Adrenal gland (tissue), 9 donors: ENCODE measurements at regions not wholly inside any gene's neighbourhood (a gene's known extent, or its start where the extent isn't known, plus 50 kb on each side); places are given as distances from the start of the nearest gene placed in this dataset.
"Not testable (repeated sequence)": the region's sequence is repeated elsewhere in the genome, so short reads cannot be mapped to it uniquely, and the experiment has no call there.

Source experiments
- DNase-seq, 7 donors: peaks; one replicate each; pipeline ENCODE4 v3.0.0-alpha.2; 2019 to 2020
- H3K27ac ChIP-seq, 5 donors: fragments of 200-600 bp; sonication (generic) in 4 of 5; 1 replicate in 3 of 5; 2 replicates in 2 of 5; pipeline versions ENCODE4 v1.5.1 to v1.8.0; 2016 to 2020; ENCODE audit warnings: mild to moderate bottlenecking in 1 of 5
- H3K27me3 ChIP-seq: fragments of 200-600 bp; 2 replicates; pipeline ENCODE4 v1.8.0; 2021
- H3K36me3 ChIP-seq, 2 donors: fragments of 200-600 bp; replicated peaks in 1 of 2; 1 replicate in 1 of 2; 2 replicates in 1 of 2; pipeline versions ENCODE4 v1.5.1 to v1.8.0; 2018 to 2022
- H3K4me1 ChIP-seq, 2 donors: fragments of 200-600 bp; replicated peaks in 1 of 2; 1 replicate in 1 of 2; 2 replicates in 1 of 2; pipeline versions ENCODE4 v1.5.1 to v1.8.0; 2018 to 2021
- H3K4me3 ChIP-seq, 4 donors: fragments of 200-600 bp; sonication (generic) in 3 of 4; one replicate each; pipeline ENCODE4 v1.5.1; 2016 to 2018
- H3K9me3 ChIP-seq, 3 donors: fragments of 200-600 bp; sonication (generic) in 1 of 3; replicated peaks in 1 of 3; 1 replicate in 2 of 3; 2 replicates in 1 of 3; pipeline versions ENCODE4 v1.5.1 to v1.8.0; 2016 to 2021
- POLR2A ChIP-seq, 2 donors: fragments of 450-650 bp; IDR thresholded peaks; one replicate each; pipeline ENCODE4 v1.6.1; 2017; ENCODE audit warnings: antibody characterized with exemption in 2 of 2, mild to moderate bottlenecking in 2 of 2, moderate library complexity in 1 of 2
- WGBS, 4 donors: extraction: QIAGEN DNeasy Blood & Tissue Kit in 2 of 4; methylation state at CpG; one replicate each; pipeline versions ENCODE4 v1.1.5 to v1.1.7; 2013 to 2017; 5-methylcytosine and 5-hydroxymethylcytosine counted together
- intact Hi-C, 2 donors: fragments of 100-400 bp; cut with DNase I; formaldehyde crosslinking; loops; one replicate each; pipeline versions ENCODE4 v1.14.1 to v1.15.0; 2022 to 2023
- TF ChIP-seq, protein P1 (sequence below), 6 experiments: fragments of 450-650 bp in 4 of 6; fragments of 200-600 bp in 2 of 6; sonication (generic) in 1 of 6; IDR thresholded peaks; 1 replicate in 5 of 6; 2 replicates in 1 of 6; pipeline versions ENCODE4 v1.5.1 to v1.8.0; 2016 to 2021; ENCODE audit warnings: antibody characterized with exemption in 6 of 6, mild to moderate bottlenecking in 2 of 6, moderate library complexity in 1 of 6
- donor health status: healthy with polysubstance abuse.
- donor health status: Bipolar disorder and iron deficiency.
- donor health status: DM: yes; HTN: yes; CAD: no.
- donor health status: DM: no; HTN: no; CAD: no.
- donor health status: DM: no; HTN: no; CAD: no.

DNA sequence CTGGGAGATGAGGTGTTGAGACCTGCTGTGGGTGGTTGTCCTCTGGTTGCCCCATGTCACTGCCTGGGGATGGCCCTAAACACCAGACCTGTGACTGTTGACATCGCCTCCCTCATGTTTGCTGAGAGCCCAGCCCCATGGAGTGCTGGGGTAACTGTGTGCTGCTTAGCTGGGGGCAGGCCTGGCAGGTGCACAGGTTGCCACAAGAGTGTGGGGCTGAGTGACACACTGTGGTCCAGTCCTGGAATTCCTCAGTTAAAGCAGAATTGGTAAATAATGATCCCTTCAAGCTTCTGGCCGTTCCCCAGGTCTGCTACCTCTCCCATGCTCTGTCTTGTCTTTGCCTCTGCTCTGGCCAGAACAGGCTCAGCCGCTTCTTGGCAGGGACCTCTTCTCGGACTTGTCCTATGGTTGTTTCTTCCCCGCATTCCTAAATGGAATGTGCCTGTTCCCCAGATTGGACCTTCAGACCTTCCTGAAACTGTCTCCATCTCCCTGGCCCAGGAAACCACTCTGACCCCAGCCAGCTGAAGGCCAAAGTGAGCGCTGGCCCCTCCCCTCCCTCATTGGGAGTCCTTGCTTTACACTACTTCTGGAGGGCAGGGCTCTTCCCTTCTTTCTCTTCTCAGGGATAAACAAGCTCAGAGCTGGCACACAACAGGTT is 61.2 kb upstream of the PITX1 start:
- 77 to 84% (median 79%) methylated on average over 5 to 6 of the region's 6 CpGs for WGBS, 4 donors
- DNase-seq, result no peak
- intact Hi-C loops, result no loop called here

DNA sequence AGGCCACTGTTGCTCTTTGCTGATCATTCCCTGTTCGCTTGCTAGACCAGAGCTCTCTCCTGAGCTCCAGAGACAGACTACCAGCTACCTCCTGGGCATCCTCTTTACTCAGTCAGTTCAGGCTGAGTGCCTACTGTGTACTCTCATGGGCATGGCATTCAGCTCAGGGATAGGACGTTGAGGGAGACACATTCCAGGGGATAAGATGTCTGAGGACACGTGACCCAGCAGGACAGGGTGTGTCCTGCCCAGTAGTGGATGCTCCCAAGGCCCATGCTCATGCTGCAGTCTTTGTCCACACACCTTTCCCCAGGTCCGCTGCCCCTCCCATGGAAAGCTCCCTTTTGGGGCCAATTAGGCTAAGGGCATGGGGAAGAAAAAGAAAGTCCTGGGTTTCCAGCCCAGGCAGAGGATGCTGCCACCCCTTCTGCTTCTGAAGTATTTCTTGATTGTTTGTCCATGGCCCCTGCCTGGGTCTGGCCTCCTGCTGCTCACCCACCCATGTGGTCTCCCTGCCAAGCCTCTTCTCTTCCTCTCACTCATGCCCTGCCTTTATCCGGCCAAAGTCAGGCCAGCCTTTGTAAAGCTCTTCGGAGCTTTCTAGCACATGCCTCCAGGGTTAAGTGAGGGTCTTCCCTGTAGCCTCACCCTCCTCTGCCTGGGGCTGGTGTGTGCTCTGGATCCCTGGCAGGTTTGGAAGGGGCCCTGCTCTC is 60.5 kb upstream of the PITX1 start:
- intact Hi-C loops, result no loop called here
- H3K4me3 ChIP-seq, result no peak overlapping the region
- H3K4me1 ChIP-seq, result no peaks in the 10 kb centered on the region
- H3K36me3 ChIP-seq, result no peaks in the 10 kb centered on the region
- H3K27ac ChIP-seq, result no peak overlapping the region
- WGBS, 4 donors, result 80 to 91% (median 84%) methylated on average over 6 of the region's 6 CpGs
- no peaks in the 10 kb centered on the region for H3K27me3 ChIP-seq
- TF ChIP-seq, protein P1, sequence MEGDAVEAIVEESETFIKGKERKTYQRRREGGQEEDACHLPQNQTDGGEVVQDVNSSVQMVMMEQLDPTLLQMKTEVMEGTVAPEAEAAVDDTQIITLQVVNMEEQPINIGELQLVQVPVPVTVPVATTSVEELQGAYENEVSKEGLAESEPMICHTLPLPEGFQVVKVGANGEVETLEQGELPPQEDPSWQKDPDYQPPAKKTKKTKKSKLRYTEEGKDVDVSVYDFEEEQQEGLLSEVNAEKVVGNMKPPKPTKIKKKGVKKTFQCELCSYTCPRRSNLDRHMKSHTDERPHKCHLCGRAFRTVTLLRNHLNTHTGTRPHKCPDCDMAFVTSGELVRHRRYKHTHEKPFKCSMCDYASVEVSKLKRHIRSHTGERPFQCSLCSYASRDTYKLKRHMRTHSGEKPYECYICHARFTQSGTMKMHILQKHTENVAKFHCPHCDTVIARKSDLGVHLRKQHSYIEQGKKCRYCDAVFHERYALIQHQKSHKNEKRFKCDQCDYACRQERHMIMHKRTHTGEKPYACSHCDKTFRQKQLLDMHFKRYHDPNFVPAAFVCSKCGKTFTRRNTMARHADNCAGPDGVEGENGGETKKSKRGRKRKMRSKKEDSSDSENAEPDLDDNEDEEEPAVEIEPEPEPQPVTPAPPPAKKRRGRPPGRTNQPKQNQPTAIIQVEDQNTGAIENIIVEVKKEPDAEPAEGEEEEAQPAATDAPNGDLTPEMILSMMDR (IDR thresholded peaks at IDR 0.05), result no peak
- TF ChIP-seq POLR2A (IDR thresholded peaks at IDR 0.05), result no peak
- no peaks in the 10 kb centered on the region for H3K9me3 ChIP-seq
- no peak for DNase-seq

More for the DNA sequence above, 61.2 kb upstream of the PITX1 start:
- no peaks in the 10 kb centered on the region for H3K9me3 ChIP-seq
- no peaks in the 10 kb centered on the region for H3K27me3 ChIP-seq
- TF ChIP-seq, protein P1 (IDR thresholded peaks at IDR 0.05), result no peak
- no peak for TF ChIP-seq POLR2A (IDR thresholded peaks at IDR 0.05)
- H3K27ac ChIP-seq, result no peak overlapping the region
- no peaks in the 10 kb centered on the region for H3K36me3 ChIP-seq
- no peaks in the 10 kb centered on the region for H3K4me1 ChIP-seq
- H3K4me3 ChIP-seq, result no peak overlapping the region

DNA sequence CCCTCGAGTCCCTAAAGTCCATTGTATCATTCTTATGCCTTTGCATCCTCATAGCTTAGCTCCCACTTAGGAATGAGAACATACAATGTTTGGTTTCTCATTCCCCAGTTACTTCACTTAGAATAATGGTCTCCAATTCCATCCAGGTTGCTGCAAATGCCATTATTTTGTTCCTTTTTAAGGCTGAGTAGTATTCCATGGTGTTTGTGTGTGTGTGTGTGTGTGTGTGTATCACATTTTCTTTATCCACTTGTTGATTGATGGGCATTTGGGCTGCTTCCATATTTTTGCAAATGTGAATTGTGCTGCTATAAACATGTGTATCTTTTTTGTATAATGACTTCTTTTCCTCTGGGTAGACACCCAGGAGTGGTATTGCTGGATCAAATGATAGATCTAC is 59.5 kb upstream of the PITX1 start:
- intact Hi-C loops, H3K4me1 ChIP-seq, H3K27me3 ChIP-seq, DNase-seq, H3K36me3 ChIP-seq, H3K27ac ChIP-seq, H3K4me3 ChIP-seq, H3K9me3 ChIP-seq: not testable (repeated sequence)
- 69 to 100% (median 85%) methylated on average over 1 of the region's 1 CpG for WGBS, 4 donors

DNA sequence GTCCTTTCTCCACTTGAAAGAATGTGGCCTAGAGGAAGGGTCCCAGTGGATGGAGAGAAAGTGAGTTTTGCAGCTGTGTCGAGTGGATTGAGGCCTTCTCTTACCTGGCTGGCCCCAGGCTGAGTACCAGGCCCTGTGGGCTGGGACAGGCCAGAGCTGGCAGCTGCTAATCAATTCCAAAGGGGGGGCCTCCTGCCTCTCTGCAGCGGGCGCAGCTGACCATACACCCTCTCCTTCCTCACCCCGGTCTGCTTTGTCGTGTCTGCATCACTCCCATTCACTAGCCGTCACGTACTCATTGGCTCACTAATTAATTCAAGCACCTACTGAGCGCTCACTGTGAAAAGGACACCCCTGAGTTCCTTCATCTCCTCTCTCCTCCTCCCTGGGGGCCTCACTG is 58.4 kb upstream of the PITX1 start:
- no peaks in the 10 kb centered on the region for H3K9me3 ChIP-seq
- intact Hi-C loops, result no loop called here
- H3K4me3 ChIP-seq, result no peak overlapping the region
- TF ChIP-seq, protein P1 (IDR thresholded peaks at IDR 0.05), result no peak
- no peak for TF ChIP-seq POLR2A (IDR thresholded peaks at IDR 0.05)
- no peak for DNase-seq
- WGBS, 4 donors, result 86 to 95% (median 90%) methylated on average over 8 of the region's 8 CpGs
- H3K4me1 ChIP-seq, result no peaks in the 10 kb centered on the region
- H3K36me3 ChIP-seq, result no peaks in the 10 kb centered on the region
- no peak overlapping the region for H3K27ac ChIP-seq
- H3K27me3 ChIP-seq, result peaks cover 3% of the 10 kb centered on the region

DNA sequence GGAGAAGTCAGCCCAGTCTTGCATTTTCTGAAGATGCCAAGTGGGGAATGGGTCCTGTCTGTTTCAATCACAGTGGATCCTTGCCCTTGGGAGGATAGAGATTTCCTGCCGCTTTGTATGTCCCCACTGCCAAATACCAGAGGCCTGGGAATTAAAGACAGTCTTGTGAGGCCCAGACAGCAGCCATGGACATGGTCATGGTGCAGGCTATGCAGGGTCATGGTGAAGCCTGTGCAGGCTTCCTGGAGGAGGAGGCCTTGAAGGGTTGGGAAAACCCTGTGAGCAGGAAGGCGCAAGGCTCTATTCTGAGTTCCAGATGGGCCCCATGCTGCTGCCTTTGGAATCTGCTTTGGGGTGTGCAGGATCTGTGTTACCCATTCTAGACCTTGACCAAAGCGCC is 57.3 kb upstream of the PITX1 start:
- H3K27ac ChIP-seq, result no peak overlapping the region
- WGBS, 4 donors, result 89 to 100% (median 96%) methylated on average over 3 of the region's 3 CpGs
- no peak for TF ChIP-seq POLR2A (IDR thresholded peaks at IDR 0.05)
- TF ChIP-seq, protein P1 (IDR thresholded peaks at IDR 0.05), result no peak
- no peaks in the 10 kb centered on the region for H3K36me3 ChIP-seq
- peaks cover 9% of the 10 kb centered on the region for H3K27me3 ChIP-seq
- no peak for DNase-seq
- no peaks in the 10 kb centered on the region for H3K4me1 ChIP-seq
- H3K9me3 ChIP-seq, result no peaks in the 10 kb centered on the region
- H3K4me3 ChIP-seq, result no peak overlapping the region
- intact Hi-C loops, result no loop called here
